Astrocyte (in vitro differentiated cells and primary cell): ENCODE measurements at regions not wholly inside any gene's neighbourhood (a gene's known extent, or its start where the extent isn't known, plus 50 kb on each side); places are given as distances from the start of the nearest gene placed in this dataset.

ENCODE experiments used
- CTCF ChIP-seq: IDR thresholded peaks from 2 replicates; pipeline ENCODE4 v1.5.1; 2011; ENCODE audit warnings: low read depth, mild to moderate bottlenecking, inconsistent platforms, low read length, moderate library complexity; ENCODE audit not compliant: insufficient read depth
- EZH2 ChIP-seq: IDR thresholded peaks from 2 replicates; pipeline ENCODE4 v1.6.1; 2012; ENCODE audit warnings: mild to moderate bottlenecking, low read length, inconsistent platforms; ENCODE audit not compliant: insufficient read depth

GRCh38 chr16:73482310-73482709 lies 434.4 kb upstream of the ZFHX3 start:
- no peak for TF ChIP-seq CTCF
- no peak for TF ChIP-seq EZH2
